ENCODE measurements at regions not wholly inside any gene's neighbourhood (a gene's known extent, or its start where the extent isn't known, plus 50 kb on each side); places are given as distances from the start of the nearest gene placed in this dataset.

GRCh38 chr21:38989745-38990423 is 184.2 kb downstream of the ETS2 start:
- no peaks in the 10 kb centered on the region for H3K9me3 ChIP-seq
- no peaks in the 10 kb centered on the region for H3K36me3 ChIP-seq
- peaks cover 24% of the 10 kb centered on the region for H3K4me1 ChIP-seq (replicated peaks)
- peak; percentile 75 for DNase-seq (ENCODE audit: low spot score)
- 10% methylated on average over 17 of the region's 17 CpGs for WGBS
- peaks cover 3% of the 10 kb centered on the region for H3K27me3 ChIP-seq (replicated peaks; ENCODE audit: insufficient read depth)
- no peak overlapping the region for H3K4me3 ChIP-seq
- TF ChIP-seq CTCF (IDR thresholded peaks at IDR 0.05) (no peak), POLR2A (IDR thresholded peaks at IDR 0.05) (no peak), POLR2AphosphoS5 (IDR thresholded peaks at IDR 0.05) (peak; percentile 52)
- intact Hi-C loops (cut with DNase I): loop anchor here (5.0 kb wide), 1 partner anchor 63 kb away; no protein-coding TSS in a partner anchor
- peak overlapping the region; percentile 59 to 72 for H3K27ac ChIP-seq

GRCh38 chr21:38989379-38989744 is 183.6 kb downstream of the ETS2 start:
- WGBS: 34% methylated on average over 11 of the region's 11 CpGs
- Histone ChIP-seq H3K4me1 (replicated peaks) (peaks cover 25% of the 10 kb centered on the region), H3K4me3 (no peak overlapping the region), H3K27ac (peak overlapping the region; percentile 59 to 72), H3K27me3 (replicated peaks; ENCODE audit: insufficient read depth) (peaks cover 3% of the 10 kb centered on the region), H3K9me3 (no peaks in the 10 kb centered on the region), H3K36me3 (no peaks in the 10 kb centered on the region)
- no peak for DNase-seq (ENCODE audit: low spot score)
- no peak for TF ChIP-seq CTCF (IDR thresholded peaks at IDR 0.05)
- TF ChIP-seq POLR2AphosphoS5 (IDR thresholded peaks at IDR 0.05): no peak
- TF ChIP-seq POLR2A (IDR thresholded peaks at IDR 0.05): no peak
- intact Hi-C loops (cut with DNase I): no loop called here

GRCh38 chr21:38988509-38989378 is 183.0 kb downstream of the ETS2 start:
- WGBS: 44% methylated on average over 29 of the region's 29 CpGs
- intact Hi-C loops (cut with DNase I): no loop called here
- peaks cover 25% of the 10 kb centered on the region for H3K4me1 ChIP-seq (replicated peaks)
- H3K27me3 ChIP-seq (replicated peaks; ENCODE audit: insufficient read depth): peaks cover 5% of the 10 kb centered on the region
- DNase-seq (ENCODE audit: low spot score): peak; percentile 53
- no peaks in the 10 kb centered on the region for H3K36me3 ChIP-seq
- TF ChIP-seq CTCF (IDR thresholded peaks at IDR 0.05) (no peak), POLR2A (IDR thresholded peaks at IDR 0.05) (no peak), POLR2AphosphoS5 (IDR thresholded peaks at IDR 0.05) (no peak)
- H3K27ac ChIP-seq: peak overlapping the region; percentile 59 to 72
- H3K9me3 ChIP-seq: no peaks in the 10 kb centered on the region
- no peak overlapping the region for H3K4me3 ChIP-seq

GRCh38 chr21:38987633-38988508 is 182.1 kb downstream of the ETS2 start:
- Histone ChIP-seq H3K4me1 (replicated peaks) (peaks cover 25% of the 10 kb centered on the region), H3K9me3 (no peaks in the 10 kb centered on the region), H3K27ac (peak overlapping the region; percentile 32 to 72), H3K36me3 (no peaks in the 10 kb centered on the region), H3K4me3 (no peak overlapping the region), H3K27me3 (replicated peaks; ENCODE audit: insufficient read depth) (peaks cover 5% of the 10 kb centered on the region)
- 59% methylated on average over 12 of the region's 12 CpGs for WGBS
- intact Hi-C loops (cut with DNase I): no loop called here
- TF ChIP-seq CTCF (IDR thresholded peaks at IDR 0.05) (no peak), POLR2AphosphoS5 (IDR thresholded peaks at IDR 0.05) (peak; percentile 41), POLR2A (IDR thresholded peaks at IDR 0.05) (no peak)
- no peak for DNase-seq (ENCODE audit: low spot score)

Measured in prostate gland (tissue), 2 donors.